ENCODE measurements at regions not wholly inside any gene's neighbourhood (a gene's known extent, or its start where the extent isn't known, plus 50 kb on each side); places are given as distances from the start of the nearest gene placed in this dataset.

- no peak for TF ChIP-seq POLR2A (IDR thresholded peaks at IDR 0.05)
- TF ChIP-seq, protein P1, sequence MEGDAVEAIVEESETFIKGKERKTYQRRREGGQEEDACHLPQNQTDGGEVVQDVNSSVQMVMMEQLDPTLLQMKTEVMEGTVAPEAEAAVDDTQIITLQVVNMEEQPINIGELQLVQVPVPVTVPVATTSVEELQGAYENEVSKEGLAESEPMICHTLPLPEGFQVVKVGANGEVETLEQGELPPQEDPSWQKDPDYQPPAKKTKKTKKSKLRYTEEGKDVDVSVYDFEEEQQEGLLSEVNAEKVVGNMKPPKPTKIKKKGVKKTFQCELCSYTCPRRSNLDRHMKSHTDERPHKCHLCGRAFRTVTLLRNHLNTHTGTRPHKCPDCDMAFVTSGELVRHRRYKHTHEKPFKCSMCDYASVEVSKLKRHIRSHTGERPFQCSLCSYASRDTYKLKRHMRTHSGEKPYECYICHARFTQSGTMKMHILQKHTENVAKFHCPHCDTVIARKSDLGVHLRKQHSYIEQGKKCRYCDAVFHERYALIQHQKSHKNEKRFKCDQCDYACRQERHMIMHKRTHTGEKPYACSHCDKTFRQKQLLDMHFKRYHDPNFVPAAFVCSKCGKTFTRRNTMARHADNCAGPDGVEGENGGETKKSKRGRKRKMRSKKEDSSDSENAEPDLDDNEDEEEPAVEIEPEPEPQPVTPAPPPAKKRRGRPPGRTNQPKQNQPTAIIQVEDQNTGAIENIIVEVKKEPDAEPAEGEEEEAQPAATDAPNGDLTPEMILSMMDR (IDR thresholded peaks at IDR 0.05): no peak
Measured at GRCh38 chr22:27029584-27030130, 372.3 kb downstream of the MIAT start.

Measured in Peyer's patch (tissue), 4 donors.